ENCODE measurements at regions not wholly inside any gene's neighbourhood (a gene's known extent, or its start where the extent isn't known, plus 50 kb on each side); places are given as distances from the start of the nearest gene placed in this dataset.
"Not testable (repeated sequence)": the region's sequence is repeated elsewhere in the genome, so short reads cannot be mapped to it uniquely, and the experiment has no call there.

- peak in 20 of 51 donors; percentile 1 to 78 (median 26) for DNase-seq
Measured at GRCh38 chr13:83825676-83826075, 56.6 kb downstream of the SLITRK1 start.

GRCh38 chr13:83824560-83824959 is 57.7 kb downstream of the SLITRK1 start:
- peak in 3 of 51 donors; percentile 4 to 8 (median 5) for DNase-seq

DNA sequence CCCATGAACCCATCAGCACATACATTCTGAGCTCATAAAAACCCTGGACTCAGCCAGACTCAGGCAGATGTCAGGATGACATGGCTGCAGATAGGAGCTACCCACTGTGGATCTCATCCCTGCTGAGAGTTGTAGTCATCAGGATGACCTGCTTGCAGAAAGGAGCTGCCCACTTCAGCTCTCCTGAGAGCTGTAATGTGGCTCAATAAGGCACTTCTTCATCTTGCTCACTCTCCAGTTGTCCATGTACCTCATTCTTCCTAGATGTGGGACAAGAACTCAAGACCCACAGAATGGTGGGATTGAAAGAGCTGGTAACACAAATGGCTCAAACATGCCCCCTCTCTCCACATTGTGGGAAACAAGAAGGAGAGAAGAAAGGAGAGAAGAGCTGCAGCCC is 58.2 kb downstream of the SLITRK1 start:
- DNase-seq, result no peak

DNA sequence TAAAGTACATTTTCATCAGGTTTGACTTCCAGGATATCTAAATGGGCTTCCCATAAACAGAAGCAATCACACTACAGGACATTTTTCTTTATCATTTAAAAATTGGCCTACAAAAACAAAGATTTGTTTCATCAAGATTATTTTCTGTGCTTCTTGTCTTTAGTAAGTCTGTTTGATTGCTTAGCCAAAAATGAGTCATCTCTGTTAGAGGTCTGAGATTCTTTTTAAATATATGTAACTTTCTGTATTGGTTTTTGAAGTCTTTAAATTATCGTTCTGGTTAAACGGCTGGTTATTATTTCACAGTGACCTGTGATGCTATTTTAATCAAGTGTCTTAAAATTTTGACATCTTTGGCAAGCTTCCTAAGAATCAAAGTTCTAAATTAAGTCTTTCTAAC is 62.7 kb downstream of the SLITRK1 start:
- DNase-seq, result no peak

GRCh38 chr13:83819156-83819555 is 63.1 kb downstream of the SLITRK1 start:
- no peak for DNase-seq

DNA sequence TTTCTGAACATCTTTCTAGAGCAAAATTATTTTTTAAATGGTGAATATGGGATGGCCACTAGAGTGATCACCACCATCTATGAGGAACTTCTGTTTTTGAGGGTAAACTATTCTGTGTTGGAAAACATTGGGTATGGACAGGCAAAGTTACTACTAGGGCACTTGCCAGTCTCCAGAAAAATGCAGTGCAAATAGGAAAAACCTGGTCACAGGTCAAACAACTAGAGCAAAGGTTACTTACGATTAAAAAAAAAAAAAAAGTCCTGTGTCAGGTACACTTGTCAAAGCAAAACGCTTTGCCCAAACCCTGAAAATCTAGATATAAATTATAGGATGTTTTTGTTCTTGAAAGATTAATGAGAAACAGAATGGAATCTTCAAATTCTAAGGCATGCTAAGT is 66.2 kb downstream of the SLITRK1 start:
- DNase-seq, result no peak

GRCh38 chr13:83815598-83815997 is 66.7 kb downstream of the SLITRK1 start:
- peak in 1 of 51 donors; percentile 36 for DNase-seq

GRCh38 chr13:83810136-83810535 is 72.1 kb downstream of the SLITRK1 start:
- peak in 3 of 51 donors; percentile 4 to 54 (median 18) for DNase-seq

GRCh38 chr13:83804356-83804962 is 77.8 kb downstream of the SLITRK1 start:
- DNase-seq, result no peak

DNA sequence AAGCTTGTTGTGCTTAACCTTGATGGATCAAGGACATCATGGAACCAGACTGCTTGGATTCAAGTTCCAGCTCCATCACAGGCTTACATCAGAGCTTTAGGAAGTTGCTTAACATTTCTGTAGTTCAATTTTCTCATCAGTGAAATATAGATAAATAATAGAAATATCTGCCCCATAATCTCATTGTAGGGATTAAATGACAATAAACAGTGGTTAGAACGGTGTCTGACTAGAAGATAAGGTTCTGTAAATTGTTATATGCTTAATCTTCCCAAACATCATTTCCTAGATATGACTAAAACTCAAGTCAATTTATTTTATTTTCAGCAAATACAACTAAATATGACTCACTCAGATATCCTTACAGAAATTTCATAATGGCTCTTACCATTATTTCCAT is 83.5 kb downstream of the SLITRK1 start:
- no peak for DNase-seq

DNA sequence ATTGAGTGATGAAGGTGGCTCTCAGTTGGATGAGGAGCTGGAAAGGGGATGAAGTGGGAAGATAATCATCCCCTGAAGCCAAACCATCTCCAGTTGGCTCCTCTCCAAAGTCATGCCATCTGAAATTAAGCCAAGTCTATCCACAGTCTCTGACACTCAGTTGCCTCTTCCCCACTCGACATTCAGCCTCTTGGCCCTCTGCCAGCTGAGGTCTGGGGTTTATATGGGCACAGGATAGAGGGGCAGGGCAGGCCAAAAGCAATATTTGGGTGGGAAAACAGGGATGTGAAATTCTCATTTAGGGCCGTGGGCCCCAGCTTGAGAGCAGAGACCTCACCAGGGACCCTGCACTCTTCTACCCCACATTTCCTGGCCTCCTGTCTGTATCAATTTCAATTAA is 85.9 kb downstream of the SLITRK1 start:
- DNase-seq, result no peak

- peak in 1 of 51 donors; percentile 32 for DNase-seq
Measured at GRCh38 chr13:83794583-83794982, 87.7 kb downstream of the SLITRK1 start.

DNA sequence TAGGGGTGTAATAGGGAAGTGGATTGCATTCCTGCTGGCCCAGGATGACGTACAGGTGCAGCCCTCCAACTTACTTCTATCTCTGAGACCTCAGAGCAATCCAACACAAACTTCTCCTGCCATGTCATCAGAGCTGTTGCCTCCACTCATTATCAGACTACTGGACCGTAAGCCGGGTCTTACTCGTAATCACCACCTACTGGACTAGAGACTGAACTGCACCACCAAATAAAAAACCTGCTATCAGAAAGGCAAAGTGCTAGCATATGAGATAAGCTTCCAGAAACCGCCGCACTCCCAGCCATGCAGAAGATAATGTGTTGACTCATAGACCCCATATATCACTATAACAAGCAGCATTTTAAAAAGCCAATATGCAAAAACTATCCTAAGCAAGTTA is 102.0 kb downstream of the SLITRK1 start:
- DNase-seq, result no peak

GRCh38 chr13:83773961-83774360 is 108.3 kb downstream of the SLITRK1 start:
- DNase-seq, result no peak

DNA sequence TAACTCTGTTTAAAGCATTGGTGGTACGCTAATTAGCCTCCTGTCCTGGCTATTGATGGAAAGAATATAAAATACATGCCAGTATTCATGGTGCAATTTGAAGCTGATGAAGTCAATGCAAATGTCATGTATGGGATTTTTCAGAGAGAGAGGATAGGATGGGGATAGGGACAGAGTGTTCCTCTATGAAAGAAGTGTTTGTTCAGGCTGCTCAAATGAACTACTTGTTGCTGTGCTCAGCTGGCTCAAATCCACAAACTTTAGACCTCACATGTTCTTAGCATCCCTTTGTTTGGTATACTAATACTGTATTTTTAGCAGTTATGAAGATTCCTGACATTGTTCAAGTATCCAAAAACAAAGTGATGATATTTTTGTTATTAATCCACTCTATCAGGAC is 116.5 kb downstream of the SLITRK1 start:
- DNase-seq, result peak in 15 of 51 donors; percentile 5 to 84 (median 24)

DNA sequence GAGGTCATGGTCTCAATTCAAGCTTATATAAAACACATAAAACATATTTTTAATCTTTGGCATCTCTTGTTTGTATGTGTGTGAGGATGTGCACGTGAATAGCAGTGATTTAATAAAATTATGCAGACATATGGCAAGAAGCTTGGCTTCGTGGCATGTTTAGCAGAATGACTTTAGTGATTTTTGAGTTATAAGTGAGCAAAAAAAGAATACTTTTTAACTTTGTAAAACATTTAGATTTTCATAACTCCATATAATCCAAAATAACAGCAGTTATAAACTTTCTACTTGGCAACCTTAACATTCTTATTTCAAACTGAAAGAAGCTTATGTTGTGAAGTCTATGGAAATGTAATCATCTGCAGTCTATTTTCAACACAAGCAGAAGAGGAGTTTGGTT is 120.6 kb downstream of the SLITRK1 start:
- DNase-seq, result no peak

GRCh38 chr13:83755210-83755609 is 127.1 kb downstream of the SLITRK1 start:
- not testable (repeated sequence) for DNase-seq

GRCh38 chr13:83753912-83754624 is 128.2 kb downstream of the SLITRK1 start:
- DNase-seq, result no peak

DNA sequence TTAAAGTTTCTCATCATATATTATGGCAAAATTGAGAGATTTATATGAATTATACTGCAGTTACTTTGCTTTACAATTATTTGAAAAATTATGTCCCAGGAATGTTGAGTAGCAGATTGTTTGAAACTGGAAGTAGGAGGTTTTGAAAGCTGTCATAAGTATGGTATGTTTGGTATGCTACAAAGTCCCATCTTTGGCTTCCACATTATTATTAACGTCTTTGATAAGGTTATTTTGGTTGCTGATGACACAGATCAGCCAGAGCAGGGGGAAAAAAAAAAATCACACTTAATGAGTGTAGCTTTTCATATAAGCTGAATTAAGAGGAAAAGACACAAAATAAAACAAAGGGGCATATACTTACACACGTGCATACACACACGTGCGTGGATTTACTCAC is 130.1 kb downstream of the SLITRK1 start:
- DNase-seq, result no peak

GRCh38 chr13:83740622-83741021 is 141.7 kb downstream of the SLITRK1 start:
- DNase-seq, result no peak

DNA sequence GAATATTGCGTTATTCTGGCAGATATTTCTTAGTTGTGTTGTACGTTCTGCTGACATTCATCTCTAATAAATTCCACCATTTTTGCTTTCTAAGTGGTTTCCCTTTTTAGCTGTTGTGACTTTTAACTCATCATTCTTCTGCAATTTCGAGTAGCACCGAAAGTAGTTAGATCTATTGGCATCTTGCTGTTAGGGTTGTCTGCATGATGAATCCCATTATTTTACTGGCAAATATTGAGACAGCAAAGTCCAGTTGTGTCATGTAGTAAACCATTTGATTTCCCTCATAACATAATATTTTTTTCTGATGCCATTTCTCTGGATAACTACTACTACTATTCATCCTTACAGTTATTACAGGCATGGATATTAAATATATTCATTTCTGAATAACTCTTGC is 143.9 kb downstream of the SLITRK1 start:
- DNase-seq, result no peak

- no peak for DNase-seq
Measured at GRCh38 chr13:83733293-83733692, 149.0 kb downstream of the SLITRK1 start.

DNA sequence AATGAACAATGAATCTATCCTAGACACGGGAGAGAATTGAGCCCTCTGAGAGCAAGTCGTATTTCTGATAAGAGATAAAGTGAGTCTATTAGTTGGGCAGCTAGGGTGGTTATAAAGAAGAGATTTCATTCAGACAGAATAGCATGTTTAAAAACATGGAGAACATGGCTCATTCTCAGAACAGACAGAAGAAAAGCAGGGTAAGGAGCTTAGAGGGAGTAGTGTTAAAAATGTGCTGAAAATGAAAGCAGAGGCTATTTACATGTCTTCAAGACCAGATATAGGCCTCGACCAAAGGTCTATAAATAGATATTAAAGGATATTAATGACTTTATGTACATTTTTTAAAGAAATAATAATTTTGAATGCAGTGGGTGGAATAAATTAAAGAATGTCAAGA is 149.5 kb downstream of the SLITRK1 start:
- peak in 1 of 51 donors; percentile 27 for DNase-seq
